HG03575 (cell line): ENCODE measurements at regions not wholly inside any gene's neighbourhood (a gene's known extent, or its start where the extent isn't known, plus 50 kb on each side); places are given as distances from the start of the nearest gene placed in this dataset.

ENCODE experiments used
- ATAC-seq: cut with Tn5 transposase; IDR thresholded peaks from one replicate; pipeline ENCODE4 v1.9.1; 2021; ENCODE audit not compliant: unreplicated experiment, insufficient number of reproducible peaks, low FRiP score; ENCODE audit errors: extremely low read depth

GRCh38 chr20:19964289-19965265 lies 52.6 kb upstream of the NAA20 start:
- ATAC-seq = no peak

GRCh38 chr20:19966840-19967239 lies 50.3 kb upstream of the NAA20 start:
- ATAC-seq = no peak
